ENCODE measurements at regions not wholly inside any gene's neighbourhood (a gene's known extent, or its start where the extent isn't known, plus 50 kb on each side); places are given as distances from the start of the nearest gene placed in this dataset.

DNA sequence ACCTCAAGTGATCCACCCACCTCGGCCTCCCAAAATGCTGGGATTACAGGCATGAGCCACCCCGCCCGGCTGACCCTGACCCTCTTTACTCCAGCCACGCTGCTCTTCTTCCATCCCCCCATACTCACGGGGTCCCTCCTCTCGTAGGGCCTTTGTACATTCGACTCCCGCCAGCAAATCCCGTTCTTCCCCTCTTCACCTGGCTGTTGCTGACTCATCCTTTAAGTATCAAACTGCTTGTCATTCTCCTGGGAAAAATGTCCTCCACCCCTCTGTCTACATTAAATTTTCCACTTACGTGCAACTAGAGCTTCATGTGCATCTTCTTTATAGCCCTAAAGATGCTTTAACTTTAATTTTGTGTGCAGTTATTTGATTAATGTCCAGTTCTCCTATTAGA, 203.1 kb downstream of the OPA1 start:
- TF ChIP-seq EP300 (IDR thresholded peaks at IDR 0.05) (no peak), POLR2A (IDR thresholded peaks at IDR 0.05) (no peak), CTCF (IDR thresholded peaks at IDR 0.05) (no peak)
